ENCODE measurements at regions not wholly inside any gene's neighbourhood (a gene's known extent, or its start where the extent isn't known, plus 50 kb on each side); places are given as distances from the start of the nearest gene placed in this dataset.

GRCh38 chr6:44058617-44059358, 68.5 kb downstream of the MRPL14 start (continued):
- TF ChIP-seq TRIM22 (IDR thresholded peaks at IDR 0.05) (no peak), BCLAF1 (IDR thresholded peaks at IDR 0.05) (no peak), RELA (CRISPR knock-in tag; IDR thresholded peaks at IDR 0.05) (no peak), LRRFIP1 (CRISPR knock-in tag; conservative IDR thresholded peaks at IDR 0.05) (no peak), MAX (IDR thresholded peaks at IDR 0.05) (peak; percentile 74), HOXA3 (CRISPR knock-in tag; IDR thresholded peaks at IDR 0.05) (peak; percentile 32; the same call in 1 of the 2 replicates), IRF1 (CRISPR knock-in tag; IDR thresholded peaks at IDR 0.05; ENCODE audit: low read depth) (no peak), GLMP (CRISPR knock-in tag; IDR thresholded peaks at IDR 0.05; ENCODE audit: borderline replicate concordance) (no peak), ZNF614 (CRISPR knock-in tag; IDR thresholded peaks at IDR 0.05; ENCODE audit: borderline replicate concordance) (peak; percentile 70; the same call in 1 of the 2 replicates), FOXC1 (CRISPR knock-in tag; IDR thresholded peaks at IDR 0.05; ENCODE audit: borderline replicate concordance) (no peak), PRPF4 (IDR thresholded peaks at IDR 0.05; ENCODE audit: low read depth, low read length, poor library complexity, severe bottlenecking) (no peak), FIP1L1 (IDR thresholded peaks at IDR 0.05; ENCODE audit: borderline replicate concordance, insufficient read depth, low read depth, low read length) (no peak), ZC3H4 (CRISPR knock-in tag; IDR thresholded peaks at IDR 0.05; ENCODE audit: borderline replicate concordance) (no peak), ZNF274 (CRISPR knock-in tag; IDR thresholded peaks at IDR 0.05) (no peak), CEBPZ (IDR thresholded peaks at IDR 0.05; ENCODE audit: low read length) (no peak), NR2F6 (IDR thresholded peaks at IDR 0.05) (no peak; the same call in 1 of the 2 replicates), NR2F6 (CRISPR knock-in tag; IDR thresholded peaks at IDR 0.05) (peak; percentile 82)
